DOHH2 (cell line): ENCODE measurements at regions not wholly inside any gene's neighbourhood (a gene's known extent, or its start where the extent isn't known, plus 50 kb on each side); places are given as distances from the start of the nearest gene placed in this dataset.

Experiments used
- H3F3A ChIP-seq: fragments of 200-600 bp; sonication (generic), shearing (Covaris generic); 2 replicates; pipeline ENCODE4 v1.6.0; 2016; ENCODE audit warnings: antibody characterized with exemption, mild to moderate bottlenecking; ENCODE audit not compliant: control insufficient read depth, insufficient read depth
- H3K27ac ChIP-seq: fragments of 200-600 bp; sonication (generic); 2 replicates; pipeline ENCODE4 v1.5.1; 2014; ENCODE audit warnings: low read depth, mild to moderate bottlenecking, low read length, moderate library complexity
- H3K27me3 ChIP-seq: fragments of 200-600 bp; sonication (generic); 2 replicates; pipeline ENCODE4 v1.6.1; 2014; ENCODE audit warnings: mild to moderate bottlenecking, low read length, mixed read lengths; ENCODE audit not compliant: control insufficient read depth
- H3K36me3 ChIP-seq: fragments of 200-600 bp; sonication (generic); 2 replicates; pipeline ENCODE4 v1.6.1; 2014; ENCODE audit warnings: mild to moderate bottlenecking, low read length, moderate library complexity, mixed read lengths; ENCODE audit not compliant: control insufficient read depth
- H3K4me1 ChIP-seq: fragments of 200-600 bp; sonication (generic); 2 replicates; pipeline ENCODE4 v1.6.1; 2014; ENCODE audit warnings: mild to moderate bottlenecking, low read length, mixed read lengths; ENCODE audit not compliant: control insufficient read depth
- H3K4me2 ChIP-seq: fragments of 200-600 bp; sonication (generic); 2 replicates; pipeline ENCODE4 v1.6.0; 2014; ENCODE audit warnings: mild to moderate bottlenecking, low read length, moderate library complexity
- H3K4me3 ChIP-seq: fragments of 200-600 bp; sonication (generic); 2 replicates; pipeline ENCODE4 v1.5.1; 2014; ENCODE audit warnings: mild to moderate bottlenecking, low read length, mixed read lengths
- H3K79me2 ChIP-seq: fragments of 200-600 bp; sonication (generic); 2 replicates; pipeline ENCODE4 v1.6.1; 2014; ENCODE audit warnings: mild to moderate bottlenecking, low read length, mixed read lengths; ENCODE audit not compliant: control insufficient read depth
- H3K9me2 ChIP-seq: fragments of 200-600 bp; sonication (generic); replicated peaks from 2 replicates; pipeline ENCODE4 v1.6.1; 2014; ENCODE audit warnings: mild to moderate bottlenecking, low read length, mixed read lengths; ENCODE audit not compliant: control insufficient read depth
- H3K9me3 ChIP-seq: fragments of 200-600 bp; sonication (generic); 2 replicates; pipeline ENCODE4 v1.6.1; 2014; ENCODE audit warnings: antibody characterized with exemption, low read length, mixed read lengths; ENCODE audit not compliant: control insufficient read depth, insufficient read depth
- H4K20me1 ChIP-seq: fragments of 200-600 bp; sonication (generic); 2 replicates; pipeline ENCODE4 v1.6.0; 2014; ENCODE audit warnings: low read depth, mild to moderate bottlenecking, antibody characterized with exemption, low read length, moderate library complexity; ENCODE audit not compliant: control insufficient read depth, insufficient read depth
- CTCF ChIP-seq: fragments of 200-600 bp; sonication (generic); IDR thresholded peaks from one replicate; pipeline ENCODE4 v1.5.1; 2014; ENCODE audit warnings: antibody characterized with exemption, mild to moderate bottlenecking, low read depth, low read length; ENCODE audit not compliant: poor library complexity, severe bottlenecking
- EZH2phosphoT487 ChIP-seq: fragments of 200-600 bp; sonication (generic); IDR thresholded peaks from 2 replicates; pipeline ENCODE4 v1.6.1; 2017; ENCODE audit warnings: borderline replicate concordance, mild to moderate bottlenecking, antibody characterized with exemption, low read length, moderate library complexity, mixed read lengths

DNA sequence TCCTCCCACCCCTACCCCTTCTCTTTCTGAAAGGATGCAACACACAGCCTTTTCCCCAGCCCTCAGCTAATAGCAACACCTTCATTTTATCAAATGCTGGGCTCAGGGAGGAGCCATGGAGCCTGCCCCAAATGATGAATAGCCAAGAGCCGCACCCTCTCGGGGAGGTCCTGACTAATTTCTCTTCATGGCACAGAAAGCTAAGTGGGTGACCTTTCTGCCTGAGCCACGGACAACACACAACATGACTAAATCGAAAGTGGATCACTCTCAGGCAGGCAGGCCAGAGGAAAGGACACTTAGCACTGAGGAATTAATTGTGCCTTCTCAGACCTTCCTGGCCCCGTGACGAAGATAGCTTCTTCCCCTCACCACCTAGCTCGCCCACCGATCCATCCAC, 165.1 kb upstream of the RAI2 start:
- no peaks in the 10 kb centered on the region for H3K4me1 ChIP-seq
- no peaks in the 10 kb centered on the region for H3K27me3 ChIP-seq
- no peak for TF ChIP-seq CTCF
- no peaks in the 10 kb centered on the region for H3K79me2 ChIP-seq
- no peak overlapping the region for H3K27ac ChIP-seq
- H3K9me2 ChIP-seq: no peaks in the 10 kb centered on the region
- H3K4me2 ChIP-seq: no peak overlapping the region
- no peaks in the 10 kb centered on the region for H3K9me3 ChIP-seq
- H3K36me3 ChIP-seq: no peaks in the 10 kb centered on the region
- H4K20me1 ChIP-seq: no peaks in the 10 kb centered on the region
- no peaks in the 10 kb centered on the region for H3F3A ChIP-seq
- H3K4me3 ChIP-seq: no peak overlapping the region

DNA sequence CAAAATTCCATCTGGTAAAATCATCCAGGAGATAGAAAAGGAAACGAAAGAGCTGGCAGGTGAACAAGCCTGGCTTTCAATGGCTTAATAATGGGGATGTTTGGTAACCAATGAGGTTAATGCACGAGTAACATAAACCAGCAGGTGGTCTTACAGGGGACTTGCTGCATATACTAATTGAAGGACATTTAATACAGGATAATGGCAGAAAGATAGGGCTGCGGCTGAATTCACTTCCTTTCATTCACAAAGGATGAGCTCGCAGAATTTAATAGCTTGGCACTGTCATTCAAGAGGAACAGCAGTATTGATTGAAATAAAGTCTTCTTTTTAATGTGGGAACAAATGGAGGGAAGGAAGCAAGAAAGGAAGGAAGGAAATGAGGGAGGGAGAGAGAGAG, 156.3 kb upstream of the RAI2 start:
- Histone ChIP-seq H3K4me1 (no peaks in the 10 kb centered on the region), H3K36me3 (no peaks in the 10 kb centered on the region), H4K20me1 (no peaks in the 10 kb centered on the region), H3K9me2 (no peaks in the 10 kb centered on the region), H3K9me3 (no peaks in the 10 kb centered on the region), H3K27ac (no peak overlapping the region), H3K4me3 (no peak overlapping the region), H3K4me2 (no peak overlapping the region), H3F3A (no peaks in the 10 kb centered on the region), H3K79me2 (no peaks in the 10 kb centered on the region), H3K27me3 (no peaks in the 10 kb centered on the region)
- TF ChIP-seq EZH2phosphoT487 (no peak), CTCF (no peak)

- Histone ChIP-seq H3K4me3 (no peak overlapping the region), H3K36me3 (no peaks in the 10 kb centered on the region), H3K4me2 (no peak overlapping the region), H3K9me3 (no peaks in the 10 kb centered on the region), H3K4me1 (no peaks in the 10 kb centered on the region), H3K9me2 (no peaks in the 10 kb centered on the region), H4K20me1 (no peaks in the 10 kb centered on the region), H3K79me2 (no peaks in the 10 kb centered on the region), H3F3A (no peaks in the 10 kb centered on the region), H3K27ac (no peak overlapping the region), H3K27me3 (no peaks in the 10 kb centered on the region)
- TF ChIP-seq CTCF (no peak), EZH2phosphoT487 (no peak)
Observed at GRCh38 chrX:18016941-18017340, 155.8 kb upstream of the RAI2 start.

DNA sequence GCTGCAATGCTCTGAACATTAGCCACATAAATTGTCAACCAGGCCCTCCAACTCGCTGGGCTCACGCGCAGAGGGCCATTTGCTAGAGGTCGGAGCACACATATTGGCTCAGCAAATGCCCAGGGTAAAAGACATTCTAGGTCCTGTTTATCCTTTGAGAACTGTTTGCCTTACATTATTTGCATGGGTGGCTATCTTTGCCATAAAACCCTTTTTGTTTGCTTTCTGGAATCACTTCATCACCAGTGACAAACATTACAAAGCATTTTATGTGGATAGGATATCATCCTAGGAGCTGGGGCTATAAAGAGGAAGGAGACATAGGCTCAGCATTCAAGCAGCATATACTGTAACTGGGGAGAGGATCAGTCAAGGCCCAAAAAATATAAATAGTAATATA, 149.2 kb upstream of the RAI2 start:
- Histone ChIP-seq H3K9me3 (no peaks in the 10 kb centered on the region), H4K20me1 (no peaks in the 10 kb centered on the region), H3F3A (no peaks in the 10 kb centered on the region), H3K4me1 (no peaks in the 10 kb centered on the region), H3K27me3 (no peaks in the 10 kb centered on the region), H3K36me3 (no peaks in the 10 kb centered on the region), H3K9me2 (no peaks in the 10 kb centered on the region), H3K4me3 (no peak overlapping the region), H3K27ac (no peak overlapping the region), H3K4me2 (no peak overlapping the region), H3K79me2 (no peaks in the 10 kb centered on the region)
- TF ChIP-seq CTCF: no peak
- no peak for TF ChIP-seq EZH2phosphoT487
